ENCODE measurements at regions not wholly inside any gene's neighbourhood (a gene's known extent, or its start where the extent isn't known, plus 50 kb on each side); places are given as distances from the start of the nearest gene placed in this dataset.

- Histone ChIP-seq H3K27me3 (ENCODE audit: insufficient read depth, low read length) (no peaks in the 10 kb centered on the region), H3K36me3 (ENCODE audit: control insufficient read depth in 1 of 2, insufficient read depth in 2 of 2, low read length in 2 of 2) (no peaks in the 10 kb centered on the region), H3K23ac (ENCODE audit: low read length) (no peak overlapping the region), H4K12ac (ENCODE audit: low read depth, low read length) (no peak overlapping the region), H3K4me2 (ENCODE audit: low read length) (no peak overlapping the region), H2BK5ac (ENCODE audit: low read depth, low read length, poor library complexity) (no peak overlapping the region), H3K9me3 (ENCODE audit: insufficient read depth, low read depth, low read length) (no peaks in the 10 kb centered on the region), H3K79me2 (ENCODE audit: control insufficient read depth, insufficient read depth, low read length, poor library complexity) (no peaks in the 10 kb centered on the region), H2AK5ac (ENCODE audit: low read length) (no peak overlapping the region), H2BK120ac (ENCODE audit: insufficient read depth, low read length, poor library complexity) (no peak overlapping the region), H3K27ac (ENCODE audit: low read depth, low read length) (no peak overlapping the region), H2AFZ (ENCODE audit: insufficient read depth, low read length, poor library complexity) (no peak overlapping the region), H4K8ac (ENCODE audit: low read depth, low read length) (no peak overlapping the region), H3K9ac (ENCODE audit: low read length) (no peak overlapping the region), H3K4ac (ENCODE audit: low read depth, low read length) (no peak overlapping the region), H3K4me1 (ENCODE audit: control insufficient read depth in 1 of 2, insufficient read depth in 2 of 2, low read length in 2 of 2) (no peaks in the 10 kb centered on the region), H3K4me3 (ENCODE audit: low read depth, low read length) (no peak overlapping the region), H2BK12ac (ENCODE audit: low read length) (no peak overlapping the region), H3K18ac (ENCODE audit: low read length) (no peak overlapping the region), H4K91ac (ENCODE audit: low read depth, low read length) (no peak overlapping the region), H3K79me1 (ENCODE audit: low read length) (no peaks in the 10 kb centered on the region), H3K14ac (ENCODE audit: low read length) (no peak overlapping the region)
- DNase-seq: no peak
- no CpG with 5 or more reads among the region's 2 CpGs for WGBS (ENCODE audit: extremely low coverage, insufficient coverage, insufficient read length)
Observed at GRCh38 chr4:44038811-44039210, 409.8 kb downstream of the KCTD8 start.

DNA sequence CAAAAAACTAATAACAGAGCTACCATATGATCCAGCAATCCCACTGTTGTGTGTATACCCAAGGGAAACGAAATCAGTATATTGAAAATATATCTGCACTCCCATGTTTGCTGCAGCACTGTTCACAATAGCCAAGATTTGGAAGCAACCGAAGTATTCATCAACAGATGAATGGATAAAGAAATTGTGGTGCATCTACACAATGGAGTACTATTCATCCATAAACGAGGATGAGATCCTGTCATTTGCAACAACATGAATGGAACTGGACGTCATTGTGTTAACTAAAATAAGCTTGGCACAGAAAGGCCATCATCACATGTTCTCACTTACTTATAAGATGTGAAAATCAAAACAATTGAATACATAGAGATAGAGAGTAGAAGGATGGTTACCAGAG lies 402.1 kb downstream of the KCTD8 start:
- Histone ChIP-seq H3K14ac (ENCODE audit: low read length) (no peak overlapping the region), H2AK5ac (ENCODE audit: low read length) (no peak overlapping the region), H3K23ac (ENCODE audit: low read length) (no peak overlapping the region), H3K4me3 (ENCODE audit: low read depth, low read length) (no peak overlapping the region), H2BK120ac (ENCODE audit: insufficient read depth, low read length, poor library complexity) (no peak overlapping the region), H3K79me2 (ENCODE audit: control insufficient read depth, insufficient read depth, low read length, poor library complexity) (no peaks in the 10 kb centered on the region), H3K9me3 (ENCODE audit: insufficient read depth, low read depth, low read length) (no peaks in the 10 kb centered on the region), H3K79me1 (ENCODE audit: low read length) (no peaks in the 10 kb centered on the region), H2BK12ac (ENCODE audit: low read length) (no peak overlapping the region), H4K91ac (ENCODE audit: low read depth, low read length) (no peak overlapping the region), H3K18ac (ENCODE audit: low read length) (no peak overlapping the region), H2AFZ (ENCODE audit: insufficient read depth, low read length, poor library complexity) (no peak overlapping the region), H3K4me1 (ENCODE audit: control insufficient read depth in 1 of 2, insufficient read depth in 2 of 2, low read length in 2 of 2) (no peaks in the 10 kb centered on the region), H3K9ac (ENCODE audit: low read length) (no peak overlapping the region), H3K36me3 (ENCODE audit: control insufficient read depth in 1 of 2, insufficient read depth in 2 of 2, low read length in 2 of 2) (no peaks in the 10 kb centered on the region), H3K4ac (ENCODE audit: low read depth, low read length) (no peak overlapping the region), H4K8ac (ENCODE audit: low read depth, low read length) (no peak overlapping the region), H3K27ac (ENCODE audit: low read depth, low read length) (no peak overlapping the region), H3K4me2 (ENCODE audit: low read length) (no peak overlapping the region), H3K27me3 (ENCODE audit: insufficient read depth, low read length) (no peaks in the 10 kb centered on the region), H4K12ac (ENCODE audit: low read depth, low read length) (no peak overlapping the region), H2BK5ac (ENCODE audit: low read depth, low read length, poor library complexity) (no peak overlapping the region)
- no peak for DNase-seq
- no CpG with 5 or more reads among the region's 4 CpGs for WGBS (ENCODE audit: extremely low coverage, insufficient coverage, insufficient read length)

DNA sequence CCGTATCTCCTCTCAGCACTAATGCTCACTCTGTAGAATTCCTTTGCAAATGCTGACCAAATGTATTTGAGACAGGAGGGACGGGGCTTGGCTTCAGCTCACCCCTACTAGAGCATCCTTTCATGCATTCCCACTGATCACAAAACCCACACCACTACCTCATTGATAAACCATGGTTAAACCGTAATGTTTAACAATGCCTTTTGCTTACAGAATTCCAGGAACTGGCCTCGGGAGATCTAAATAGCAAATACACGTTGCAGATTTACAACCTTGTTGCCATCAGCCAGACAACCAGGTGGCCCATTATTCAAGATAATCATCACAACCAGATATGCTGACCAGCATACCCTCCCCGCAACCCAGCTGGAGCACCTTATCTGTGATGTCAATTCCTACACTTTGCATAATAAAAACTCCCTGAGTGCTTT lies 391.9 kb downstream of the KCTD8 start:
- Histone ChIP-seq H3K18ac (ENCODE audit: low read length) (no peak overlapping the region), H2BK5ac (ENCODE audit: low read depth, low read length, poor library complexity) (no peak overlapping the region), H2BK12ac (ENCODE audit: low read length) (no peak overlapping the region), H2AK5ac (ENCODE audit: low read length) (no peak overlapping the region), H2BK120ac (ENCODE audit: insufficient read depth, low read length, poor library complexity) (no peak overlapping the region), H3K79me2 (ENCODE audit: control insufficient read depth, insufficient read depth, low read length, poor library complexity) (no peaks in the 10 kb centered on the region), H3K4me1 (ENCODE audit: control insufficient read depth in 1 of 2, insufficient read depth in 2 of 2, low read length in 2 of 2) (peaks cover 2 to 4% of the 10 kb centered on the region in 2 experiments), H3K4me2 (ENCODE audit: low read length) (peak overlapping the region; percentile 8), H3K4me3 (ENCODE audit: low read depth, low read length) (no peak overlapping the region), H3K14ac (ENCODE audit: low read length) (no peak overlapping the region), H3K4ac (ENCODE audit: low read depth, low read length) (no peak overlapping the region), H4K8ac (ENCODE audit: low read depth, low read length) (no peak overlapping the region), H3K79me1 (ENCODE audit: low read length) (no peaks in the 10 kb centered on the region), H3K9ac (ENCODE audit: low read length) (no peak overlapping the region), H2AFZ (ENCODE audit: insufficient read depth, low read length, poor library complexity) (no peak overlapping the region), H3K9me3 (ENCODE audit: insufficient read depth, low read depth, low read length) (no peaks in the 10 kb centered on the region), H3K23ac (ENCODE audit: low read length) (no peak overlapping the region), H4K12ac (ENCODE audit: low read depth, low read length) (no peak overlapping the region), H3K36me3 (ENCODE audit: control insufficient read depth in 1 of 2, insufficient read depth in 2 of 2, low read length in 2 of 2) (no peaks in the 10 kb centered on the region), H3K27ac (ENCODE audit: low read depth, low read length) (no peak overlapping the region), H4K91ac (ENCODE audit: low read depth, low read length) (no peak overlapping the region), H3K27me3 (ENCODE audit: insufficient read depth, low read length) (no peaks in the 10 kb centered on the region)
- no CpG with 5 or more reads among the region's 6 CpGs for WGBS (ENCODE audit: extremely low coverage, insufficient coverage, insufficient read length)
- peak in 1 of 2 donors; percentile 51 for DNase-seq

DNA sequence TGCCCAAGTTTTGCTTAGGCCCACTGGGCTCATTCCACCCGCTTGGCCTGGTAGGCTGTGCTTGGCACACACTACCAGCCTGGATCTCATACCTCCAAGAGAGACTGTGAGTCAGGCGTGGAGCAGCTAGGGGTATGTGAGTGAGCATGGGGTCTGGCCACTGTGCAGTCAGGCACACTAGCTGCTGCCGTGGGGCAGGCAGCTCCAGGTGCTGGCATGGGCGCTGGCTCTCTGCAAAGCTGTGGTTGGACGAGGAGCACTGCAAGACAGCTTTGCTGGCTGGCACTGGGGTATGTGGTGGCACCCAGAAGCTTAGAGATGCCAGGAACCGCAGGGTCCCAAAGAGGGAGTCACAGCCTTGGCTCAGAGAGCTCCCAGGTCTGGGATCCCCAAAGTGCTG lies 377.8 kb downstream of the KCTD8 start:
- Histone ChIP-seq H2AK5ac (ENCODE audit: low read length) (no peak overlapping the region), H3K4ac (ENCODE audit: low read depth, low read length) (no peak overlapping the region)
- no CpG with 5 or more reads among the region's 6 CpGs for WGBS (ENCODE audit: extremely low coverage, insufficient coverage, insufficient read length)

More for the DNA sequence above, 377.8 kb downstream of the KCTD8 start:
- no peak for DNase-seq
- H3K23ac ChIP-seq (ENCODE audit: low read length): no peak overlapping the region
- H2AFZ ChIP-seq (ENCODE audit: insufficient read depth, low read length, poor library complexity): no peak overlapping the region
- H4K8ac ChIP-seq (ENCODE audit: low read depth, low read length): no peak overlapping the region
- no peak overlapping the region for H3K4me2 ChIP-seq (ENCODE audit: low read length)
- H3K27me3 ChIP-seq (ENCODE audit: insufficient read depth, low read length): no peaks in the 10 kb centered on the region
- no peak overlapping the region for H2BK5ac ChIP-seq (ENCODE audit: low read depth, low read length, poor library complexity)
- H3K36me3 ChIP-seq (ENCODE audit: control insufficient read depth in 1 of 2, insufficient read depth in 2 of 2, low read length in 2 of 2): no peaks in the 10 kb centered on the region
- H2BK12ac ChIP-seq (ENCODE audit: low read length): no peak overlapping the region
- peaks cover 16% of the 10 kb centered on the region for H3K9me3 ChIP-seq (ENCODE audit: insufficient read depth, low read depth, low read length)
- H2BK120ac ChIP-seq (ENCODE audit: insufficient read depth, low read length, poor library complexity): no peak overlapping the region
- no peaks in the 10 kb centered on the region for H3K79me2 ChIP-seq (ENCODE audit: control insufficient read depth, insufficient read depth, low read length, poor library complexity)
- H4K12ac ChIP-seq (ENCODE audit: low read depth, low read length): no peak overlapping the region
- no peak overlapping the region for H3K27ac ChIP-seq (ENCODE audit: low read depth, low read length)
- no peak overlapping the region for H3K9ac ChIP-seq (ENCODE audit: low read length)
- no peaks in the 10 kb centered on the region for H3K79me1 ChIP-seq (ENCODE audit: low read length)
- no peak overlapping the region for H3K18ac ChIP-seq (ENCODE audit: low read length)
- no peak overlapping the region for H3K14ac ChIP-seq (ENCODE audit: low read length)
- no peaks in the 10 kb centered on the region for H3K4me1 ChIP-seq (ENCODE audit: control insufficient read depth in 1 of 2, insufficient read depth in 2 of 2, low read length in 2 of 2)
- H4K91ac ChIP-seq (ENCODE audit: low read depth, low read length): no peak overlapping the region
- H3K4me3 ChIP-seq (ENCODE audit: low read depth, low read length): no peak overlapping the region

All from trophoblast cell (in vitro differentiated cells and primary cell).